Astrocyte (in vitro differentiated cells and primary cell): ENCODE measurements at regions not wholly inside any gene's neighbourhood (a gene's known extent, or its start where the extent isn't known, plus 50 kb on each side); places are given as distances from the start of the nearest gene placed in this dataset.

Source experiments
- DNase-seq: peaks from one replicate; pipeline ENCODE4 v3.0.0-alpha.2; 2010; ENCODE audit warnings: low read depth
- FAIRE-seq: peaks from 2 replicates; lab custom pipeline; 2011; peaks lifted over from hg19 to GRCh38; lab: Jason Lieb, UNC
- H2AFZ ChIP-seq: 2 replicates; pipeline ENCODE4 v1.6.0; 2012; ENCODE audit warnings: low read depth, low read length, inconsistent platforms
- H3K27ac ChIP-seq: 2 replicates; pipeline ENCODE4 v1.5.1; 2011; ENCODE audit warnings: low read depth, low read length, inconsistent platforms
- H3K27me3 ChIP-seq: 2 replicates; pipeline ENCODE4 v1.6.0; 2011; ENCODE audit warnings: low read length, inconsistent platforms; ENCODE audit not compliant: insufficient read depth
- H3K36me3 ChIP-seq: 2 replicates; pipeline ENCODE4 v1.5.1; 2011; ENCODE audit warnings: low read length, inconsistent platforms; ENCODE audit not compliant: insufficient read depth
- H3K4me1 ChIP-seq: 2 replicates; pipeline ENCODE4 v1.5.1; 2011; ENCODE audit warnings: low read length, inconsistent platforms; ENCODE audit not compliant: insufficient read depth
- H3K4me2 ChIP-seq: 2 replicates; pipeline ENCODE4 v1.6.0; 2012; ENCODE audit warnings: low read length, inconsistent platforms
- H3K4me3 ChIP-seq: 2 replicates; pipeline ENCODE4 v1.5.1; 2011; ENCODE audit warnings: low read depth, mild to moderate bottlenecking, low read length, inconsistent platforms; ENCODE audit not compliant: insufficient read depth
- H3K79me2 ChIP-seq: 2 replicates; pipeline ENCODE4 v1.6.0; 2012; ENCODE audit warnings: mild to moderate bottlenecking, low read length, inconsistent platforms; ENCODE audit not compliant: insufficient read depth
- H3K9ac ChIP-seq: 2 replicates; pipeline ENCODE4 v1.6.0; 2012; ENCODE audit warnings: mild to moderate bottlenecking, low read length, inconsistent platforms
- H3K9me3 ChIP-seq: 2 replicates; pipeline ENCODE4 v1.5.1; 2012; ENCODE audit warnings: low read depth, mild to moderate bottlenecking, low read length, inconsistent platforms; ENCODE audit not compliant: insufficient read depth
- H4K20me1 ChIP-seq: 2 replicates; pipeline ENCODE4 v1.6.0; 2012; ENCODE audit warnings: low read length, inconsistent platforms; ENCODE audit not compliant: insufficient read depth
- H3K27ac Mint-ChIP-seq: one replicate; pipeline ENCODE4 v1.8.0; 2021; ENCODE audit warnings: mild to moderate bottlenecking, mixed read lengths; ENCODE audit not compliant: unreplicated experiment
- H3K27me3 Mint-ChIP-seq: one replicate; pipeline ENCODE4 v1.8.0; 2021; ENCODE audit warnings: low read depth, mixed read lengths; ENCODE audit not compliant: unreplicated experiment
- H3K36me3 Mint-ChIP-seq: one replicate; pipeline ENCODE4 v1.8.0; 2021; ENCODE audit warnings: low read depth, mixed read lengths; ENCODE audit not compliant: unreplicated experiment
- H3K4me1 Mint-ChIP-seq: one replicate; pipeline ENCODE4 v1.8.0; 2021; ENCODE audit warnings: low read depth, mixed read lengths; ENCODE audit not compliant: unreplicated experiment
- H3K4me3 Mint-ChIP-seq: one replicate; pipeline ENCODE4 v1.8.0; 2021; ENCODE audit warnings: mild to moderate bottlenecking, moderate library complexity, mixed read lengths; ENCODE audit not compliant: unreplicated experiment
- H3K9me3 Mint-ChIP-seq: one replicate; pipeline ENCODE4 v1.8.0; 2021; ENCODE audit warnings: mild to moderate bottlenecking, mixed read lengths; ENCODE audit not compliant: unreplicated experiment
- EZH2 ChIP-seq: IDR thresholded peaks from 2 replicates; pipeline ENCODE4 v1.6.1; 2012; ENCODE audit warnings: mild to moderate bottlenecking, low read length, inconsistent platforms; ENCODE audit not compliant: insufficient read depth
- TF ChIP-seq, protein P1 (sequence below): IDR thresholded peaks from 2 replicates; pipeline ENCODE4 v1.5.1; 2011; ENCODE audit warnings: low read depth, mild to moderate bottlenecking, inconsistent platforms, low read length, moderate library complexity; ENCODE audit not compliant: insufficient read depth

DNA sequence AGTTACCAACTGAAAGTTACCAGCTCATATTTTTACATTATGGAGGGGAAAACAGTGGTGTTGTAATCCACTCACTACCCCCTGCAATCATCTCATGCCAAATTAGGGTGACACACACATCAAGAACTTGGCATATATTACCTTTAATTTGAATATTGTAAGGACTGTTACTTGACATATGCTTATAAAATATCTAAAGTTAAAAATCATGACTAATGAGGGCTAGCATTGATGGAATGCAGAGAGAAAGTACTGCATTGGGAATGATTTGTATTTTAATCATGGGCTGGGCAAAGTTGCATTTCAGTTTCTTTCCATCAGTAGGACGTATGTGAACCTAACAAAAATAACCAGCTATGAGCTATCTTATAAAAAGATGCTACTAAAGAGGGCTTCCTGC is 517.5 kb upstream of the GRIA3 start:
- H3K36me3 ChIP-seq, result no peaks in the 10 kb centered on the region
- H3K4me1 Mint-ChIP-seq, result no peaks in the 10 kb centered on the region
- H4K20me1 ChIP-seq, result no peaks in the 10 kb centered on the region
- no peak overlapping the region for H3K27ac ChIP-seq
- no peak overlapping the region for H2AFZ ChIP-seq
- H3K36me3 Mint-ChIP-seq, result no peaks in the 10 kb centered on the region
- FAIRE-seq, result peak; percentile 84
- H3K27me3 Mint-ChIP-seq, result no peaks in the 10 kb centered on the region
- no peak overlapping the region for H3K27ac Mint-ChIP-seq
- no peak for TF ChIP-seq EZH2
- TF ChIP-seq, protein P1, sequence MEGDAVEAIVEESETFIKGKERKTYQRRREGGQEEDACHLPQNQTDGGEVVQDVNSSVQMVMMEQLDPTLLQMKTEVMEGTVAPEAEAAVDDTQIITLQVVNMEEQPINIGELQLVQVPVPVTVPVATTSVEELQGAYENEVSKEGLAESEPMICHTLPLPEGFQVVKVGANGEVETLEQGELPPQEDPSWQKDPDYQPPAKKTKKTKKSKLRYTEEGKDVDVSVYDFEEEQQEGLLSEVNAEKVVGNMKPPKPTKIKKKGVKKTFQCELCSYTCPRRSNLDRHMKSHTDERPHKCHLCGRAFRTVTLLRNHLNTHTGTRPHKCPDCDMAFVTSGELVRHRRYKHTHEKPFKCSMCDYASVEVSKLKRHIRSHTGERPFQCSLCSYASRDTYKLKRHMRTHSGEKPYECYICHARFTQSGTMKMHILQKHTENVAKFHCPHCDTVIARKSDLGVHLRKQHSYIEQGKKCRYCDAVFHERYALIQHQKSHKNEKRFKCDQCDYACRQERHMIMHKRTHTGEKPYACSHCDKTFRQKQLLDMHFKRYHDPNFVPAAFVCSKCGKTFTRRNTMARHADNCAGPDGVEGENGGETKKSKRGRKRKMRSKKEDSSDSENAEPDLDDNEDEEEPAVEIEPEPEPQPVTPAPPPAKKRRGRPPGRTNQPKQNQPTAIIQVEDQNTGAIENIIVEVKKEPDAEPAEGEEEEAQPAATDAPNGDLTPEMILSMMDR, result no peak
- H3K79me2 ChIP-seq, result no peaks in the 10 kb centered on the region
- no peaks in the 10 kb centered on the region for H3K27me3 ChIP-seq
- no peaks in the 10 kb centered on the region for H3K4me1 ChIP-seq
- no peak overlapping the region for H3K4me3 Mint-ChIP-seq
- H3K9ac ChIP-seq, result no peak overlapping the region
- H3K9me3 ChIP-seq, result no peaks in the 10 kb centered on the region
- DNase-seq, result peak; percentile 13
- H3K4me2 ChIP-seq, result no peak overlapping the region
- H3K4me3 ChIP-seq, result no peak overlapping the region
- peaks cover 2% of the 10 kb centered on the region for H3K9me3 Mint-ChIP-seq

DNA sequence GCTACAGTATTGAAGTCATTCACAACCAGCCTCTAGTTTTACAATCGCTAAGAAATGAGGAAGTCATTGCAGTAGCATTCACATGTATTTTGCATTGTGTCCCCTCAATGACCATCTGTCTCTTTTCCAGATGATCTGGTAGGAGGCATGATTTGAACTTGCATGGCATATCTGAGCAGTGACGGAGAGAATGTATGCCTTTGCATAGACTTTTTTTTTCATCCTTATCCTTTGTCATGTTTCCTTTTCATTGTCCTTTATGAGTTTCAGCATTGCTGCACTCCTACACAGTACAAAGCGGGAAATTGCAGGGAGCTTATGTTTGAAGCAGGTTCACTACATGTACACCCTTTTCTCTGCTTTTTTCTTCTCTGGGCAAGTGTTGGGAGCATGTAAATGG is 516.4 kb upstream of the GRIA3 start:
- no peak overlapping the region for H2AFZ ChIP-seq
- no peaks in the 10 kb centered on the region for H3K79me2 ChIP-seq
- FAIRE-seq (peak; percentile 20), DNase-seq (no peak)
- Mint-ChIP-seq H3K27ac (no peak overlapping the region), H3K4me1 (no peaks in the 10 kb centered on the region), H3K36me3 (no peaks in the 10 kb centered on the region), H3K9me3 (peaks cover 2% of the 10 kb centered on the region), H3K4me3 (no peak overlapping the region), H3K27me3 (no peaks in the 10 kb centered on the region)
- no peaks in the 10 kb centered on the region for H3K36me3 ChIP-seq
- H3K4me3 ChIP-seq, result no peak overlapping the region
- H3K4me1 ChIP-seq, result no peaks in the 10 kb centered on the region
- H3K27me3 ChIP-seq, result no peaks in the 10 kb centered on the region
- H4K20me1 ChIP-seq, result no peaks in the 10 kb centered on the region
- TF ChIP-seq EZH2, result no peak
- TF ChIP-seq, protein P1, result no peak
- no peak overlapping the region for H3K4me2 ChIP-seq
- no peak overlapping the region for H3K27ac ChIP-seq
- H3K9me3 ChIP-seq, result no peaks in the 10 kb centered on the region
- H3K9ac ChIP-seq, result no peak overlapping the region

DNA sequence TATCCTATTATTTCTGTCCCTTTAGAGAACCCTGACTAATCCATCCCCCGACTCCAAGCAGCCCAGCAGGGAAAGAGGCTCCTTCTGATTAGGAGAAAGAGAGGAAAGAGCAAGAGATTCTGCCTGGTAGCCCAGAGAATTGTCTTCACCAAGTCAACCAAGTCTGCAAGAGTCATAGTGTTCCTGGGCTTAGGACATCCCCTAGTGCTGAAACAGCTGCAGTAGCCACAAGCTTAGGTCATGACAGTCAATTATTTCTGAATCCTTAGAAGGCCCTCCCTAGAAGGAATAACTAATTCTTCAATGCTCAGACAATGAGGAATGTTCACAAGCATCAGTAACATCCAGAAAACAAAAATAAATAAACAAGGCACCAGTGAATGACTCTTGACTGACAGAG is 480.3 kb upstream of the GRIA3 start:
- no peak overlapping the region for H3K27ac Mint-ChIP-seq
- no peaks in the 10 kb centered on the region for H3K79me2 ChIP-seq
- H2AFZ ChIP-seq, result no peak overlapping the region
- H3K27me3 ChIP-seq, result no peaks in the 10 kb centered on the region
- no peak overlapping the region for H3K27ac ChIP-seq
- H3K4me3 ChIP-seq, result no peak overlapping the region
- no peaks in the 10 kb centered on the region for H3K4me1 Mint-ChIP-seq
- no peak overlapping the region for H3K4me3 Mint-ChIP-seq
- no peak for TF ChIP-seq EZH2
- TF ChIP-seq, protein P1, result peak; percentile 5
- FAIRE-seq (peak; percentile 5), DNase-seq (peak; percentile 7)
- no peaks in the 10 kb centered on the region for H3K36me3 ChIP-seq
- H3K27me3 Mint-ChIP-seq, result no peaks in the 10 kb centered on the region
- no peak overlapping the region for H3K4me2 ChIP-seq
- no peaks in the 10 kb centered on the region for H3K9me3 ChIP-seq
- H4K20me1 ChIP-seq, result no peaks in the 10 kb centered on the region
- H3K9ac ChIP-seq, result no peak overlapping the region
- H3K4me1 ChIP-seq, result no peaks in the 10 kb centered on the region
- H3K9me3 Mint-ChIP-seq, result no peaks in the 10 kb centered on the region
- H3K36me3 Mint-ChIP-seq, result no peaks in the 10 kb centered on the region
